NCI-H1105 treated with DMSO at 0.1 percent for 48 hours (cell line): ENCODE measurements at regions not wholly inside any gene's neighbourhood (a gene's known extent, or its start where the extent isn't known, plus 50 kb on each side); places are given as distances from the start of the nearest gene placed in this dataset.
"Not testable (repeated sequence)": the region's sequence is repeated elsewhere in the genome, so short reads cannot be mapped to it uniquely, and the experiment has no call there.

Experiments used
- DNase-seq: peaks from one replicate; lab custom pipeline; 2025; lab: John Stamatoyannopoulos, UW

DNA sequence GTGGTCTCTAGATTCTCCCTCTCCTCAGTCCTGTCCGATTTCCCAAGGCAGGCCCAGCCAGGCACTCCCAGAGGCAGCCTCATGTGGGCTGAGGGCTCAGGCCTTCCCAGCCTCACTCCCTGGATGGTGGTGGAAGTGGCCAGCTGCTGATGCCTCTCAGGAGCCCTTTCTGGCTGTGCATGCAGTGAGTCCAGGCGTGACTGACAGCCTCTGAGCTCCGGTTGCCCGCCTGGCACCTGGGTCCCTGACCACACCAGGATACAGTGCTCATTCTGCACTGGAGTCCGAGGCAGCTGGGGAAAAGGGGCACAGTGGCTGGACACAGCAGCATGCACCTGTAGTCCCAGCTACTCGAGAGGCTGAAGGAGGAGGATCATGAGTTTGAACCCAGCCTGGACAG lies 132.6 kb downstream of the CUL2 start:
- DNase-seq, result no peak

DNA sequence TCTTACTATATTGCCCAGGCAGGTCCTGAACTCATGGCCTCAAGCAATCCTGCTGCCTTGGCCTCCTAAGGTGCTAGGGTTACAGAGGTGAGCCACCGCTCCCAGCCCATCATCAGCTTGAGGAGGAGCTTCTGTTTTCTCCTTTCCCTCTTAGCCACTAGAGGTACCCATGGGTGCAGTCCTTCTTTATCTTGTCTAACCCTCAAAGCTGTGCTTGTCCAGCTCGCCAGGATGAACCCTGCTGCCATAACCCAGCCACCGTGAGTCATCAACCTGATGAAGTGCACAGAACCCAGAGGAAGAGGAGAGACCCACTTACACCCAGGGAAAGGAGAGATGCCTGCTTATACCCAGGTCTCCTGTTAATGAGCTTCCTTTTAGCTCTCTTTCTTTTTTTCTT lies 133.4 kb downstream of the CUL2 start:
- no peak for DNase-seq

DNA sequence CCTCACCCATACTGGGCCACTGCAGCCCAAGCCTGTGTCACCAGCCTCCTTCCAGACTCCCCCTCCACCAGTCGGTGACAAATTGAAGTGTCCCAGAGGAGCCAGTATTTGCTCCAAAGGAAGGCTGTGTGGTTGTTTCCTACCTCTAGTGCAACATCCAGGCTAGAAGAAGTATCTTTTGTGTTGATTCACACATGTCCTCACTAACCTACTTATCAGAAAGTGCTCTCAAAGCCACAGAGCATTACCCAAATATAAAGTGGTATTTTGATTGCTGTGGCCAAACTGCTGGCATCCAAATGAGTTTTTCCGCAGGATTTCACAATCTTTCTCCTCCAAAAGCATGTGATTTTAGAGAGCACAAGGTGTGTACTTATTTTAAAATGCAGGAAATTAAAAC lies 134.8 kb downstream of the CUL2 start:
- no peak for DNase-seq

DNA sequence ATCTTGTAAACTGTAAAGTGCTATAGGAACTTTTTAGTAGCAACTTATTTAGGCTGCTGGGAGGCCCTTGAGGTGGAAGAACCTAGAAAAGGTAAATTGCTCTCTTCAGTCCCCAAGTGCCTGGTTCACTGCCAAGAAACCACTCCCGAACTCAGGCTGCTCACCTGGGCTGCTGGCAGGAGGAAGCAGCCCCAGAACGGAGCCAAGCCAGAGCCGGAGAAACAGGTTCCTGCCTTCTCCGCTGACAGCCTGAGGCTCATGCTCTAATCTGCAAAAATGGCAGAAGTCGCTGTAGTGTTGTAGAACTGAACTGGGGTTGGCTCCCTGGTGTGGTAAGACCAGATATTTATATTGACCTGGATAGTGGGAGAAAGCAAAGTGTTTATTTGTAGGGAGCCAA lies 136.0 kb downstream of the CUL2 start:
- DNase-seq, result peak; percentile 85

DNA sequence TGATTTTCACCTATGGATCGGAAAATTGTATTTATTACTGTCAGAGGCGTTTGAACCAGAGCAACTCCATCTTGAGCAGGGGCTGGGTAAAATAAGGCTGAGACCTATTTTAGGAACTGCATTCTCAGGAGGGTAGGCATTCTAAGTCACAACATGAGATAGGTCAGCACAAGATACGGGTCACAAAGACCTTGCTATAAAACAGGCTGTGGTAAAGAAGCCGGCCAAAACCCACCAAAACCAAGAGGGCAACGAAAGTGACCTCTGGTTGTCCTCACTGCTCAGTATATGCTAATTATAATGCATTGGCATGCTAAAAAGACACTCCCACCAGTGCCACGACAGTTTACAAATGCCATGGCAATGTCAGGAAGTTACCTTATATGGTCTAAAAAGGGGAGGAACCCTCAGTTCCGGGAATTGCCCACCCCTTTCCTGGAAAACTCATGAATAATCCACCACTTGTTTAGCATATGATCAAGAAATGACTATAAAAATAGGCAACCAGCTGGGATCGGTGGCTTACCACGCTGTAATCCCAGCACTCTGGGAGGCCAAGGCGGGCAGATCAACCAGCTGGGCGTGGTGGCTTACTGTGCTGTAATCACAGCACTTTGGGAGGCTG lies 136.3 kb upstream of the PARD3 start:
- not testable (repeated sequence) for DNase-seq

DNA sequence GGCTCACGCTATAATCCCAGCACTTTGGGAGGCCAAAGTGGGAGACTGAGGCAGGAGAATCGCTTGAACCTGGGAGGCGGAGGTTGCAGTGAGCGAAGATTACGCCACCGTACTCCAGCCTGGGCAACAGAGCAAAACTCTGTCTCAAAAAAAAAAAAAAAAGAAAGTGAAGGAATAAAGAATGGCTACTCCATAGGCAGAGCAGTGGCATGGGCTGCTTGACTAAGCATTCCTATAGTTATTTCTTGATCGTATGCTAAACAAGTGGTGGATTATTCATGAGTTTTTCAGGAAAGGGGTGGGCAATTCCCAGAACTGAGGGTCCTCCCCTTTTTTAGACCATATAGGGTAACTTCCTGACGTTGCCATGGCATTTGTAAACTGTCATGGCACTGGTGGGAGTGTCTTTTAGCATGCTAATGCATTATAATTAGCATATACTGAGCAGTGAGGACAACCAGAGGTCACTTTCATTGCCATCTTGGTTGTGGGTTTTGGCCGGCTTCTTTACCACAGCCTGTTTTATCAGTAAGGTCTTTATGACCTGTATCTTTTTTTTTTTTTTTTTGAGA lies 130.9 kb upstream of the PARD3 start:
- not testable (repeated sequence) for DNase-seq

DNA sequence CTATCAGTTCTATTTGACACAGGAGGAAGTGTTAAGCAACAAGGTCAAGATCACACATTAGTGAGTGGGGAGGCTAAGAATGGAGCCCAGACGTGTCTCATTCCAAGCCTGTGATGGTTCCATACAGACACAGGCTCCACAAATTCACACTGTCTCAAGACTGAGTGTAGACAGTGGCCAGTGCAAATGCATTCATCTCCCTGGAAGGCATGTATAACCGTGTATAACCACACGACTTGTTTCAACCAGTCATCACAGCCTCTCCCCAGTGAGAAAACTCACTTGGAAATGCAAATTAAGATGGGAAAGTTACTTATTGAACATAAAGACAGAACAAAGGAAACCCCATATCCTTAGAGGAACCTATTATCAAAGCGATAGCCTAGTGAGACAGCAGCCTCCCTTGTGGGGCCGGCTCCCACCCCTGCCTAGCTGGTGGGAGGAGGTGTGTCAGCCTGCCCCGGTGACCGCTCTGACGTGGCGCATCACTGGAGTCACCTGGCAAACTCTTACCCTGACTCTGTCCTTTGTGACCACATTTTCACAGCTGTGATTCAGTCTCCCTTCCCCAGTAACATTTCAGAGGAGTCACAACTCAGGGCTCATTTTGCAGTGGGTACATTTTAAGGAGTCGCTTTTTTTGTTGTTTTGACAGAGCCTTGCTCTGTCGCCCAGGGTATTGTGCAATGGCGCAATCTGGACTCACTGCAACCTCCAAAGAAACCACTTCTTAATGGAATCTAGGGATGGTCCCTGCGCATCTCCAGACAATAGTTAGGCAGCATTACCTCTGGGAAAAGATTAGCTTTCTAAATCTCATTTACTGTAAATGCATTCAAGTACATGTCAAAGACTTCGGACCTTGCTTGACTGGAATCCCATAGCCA lies 126.6 kb upstream of the PARD3 start:
- DNase-seq, result no peak

DNA sequence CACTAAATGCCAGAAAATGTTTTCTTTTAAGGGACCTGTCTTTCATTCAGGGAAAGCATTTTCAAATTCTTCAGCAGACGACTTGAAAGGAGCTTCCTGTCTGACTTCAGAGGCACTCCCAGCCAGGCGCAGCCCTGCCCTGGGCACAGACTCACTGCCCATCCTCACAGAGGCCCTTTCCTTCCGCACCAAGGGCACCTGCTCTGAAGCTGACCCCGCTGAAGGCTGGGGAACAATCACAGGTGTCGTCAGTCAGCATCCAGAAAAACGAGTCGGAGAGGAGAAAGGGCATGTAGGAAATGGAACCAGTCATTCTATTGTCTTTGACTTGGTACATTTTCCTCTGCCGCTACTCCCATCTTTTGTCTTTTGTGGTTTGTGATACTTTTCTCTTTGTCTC lies 125.3 kb upstream of the PARD3 start:
- DNase-seq, result no peak

DNA sequence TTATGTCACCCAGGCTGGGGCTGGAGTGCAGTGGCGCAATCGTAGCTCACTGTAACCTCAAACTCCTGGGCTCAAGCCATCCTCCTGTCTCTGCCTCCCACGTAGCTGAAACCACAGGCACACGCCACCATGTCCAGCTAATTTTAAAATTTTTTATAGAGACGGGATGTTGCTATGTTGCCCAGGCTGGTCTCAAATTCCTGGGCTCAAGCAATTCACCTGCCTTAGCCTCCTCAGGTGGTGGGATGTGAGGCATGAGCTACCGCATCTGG lies 123.2 kb upstream of the PARD3 start:
- DNase-seq, result no peak

DNA sequence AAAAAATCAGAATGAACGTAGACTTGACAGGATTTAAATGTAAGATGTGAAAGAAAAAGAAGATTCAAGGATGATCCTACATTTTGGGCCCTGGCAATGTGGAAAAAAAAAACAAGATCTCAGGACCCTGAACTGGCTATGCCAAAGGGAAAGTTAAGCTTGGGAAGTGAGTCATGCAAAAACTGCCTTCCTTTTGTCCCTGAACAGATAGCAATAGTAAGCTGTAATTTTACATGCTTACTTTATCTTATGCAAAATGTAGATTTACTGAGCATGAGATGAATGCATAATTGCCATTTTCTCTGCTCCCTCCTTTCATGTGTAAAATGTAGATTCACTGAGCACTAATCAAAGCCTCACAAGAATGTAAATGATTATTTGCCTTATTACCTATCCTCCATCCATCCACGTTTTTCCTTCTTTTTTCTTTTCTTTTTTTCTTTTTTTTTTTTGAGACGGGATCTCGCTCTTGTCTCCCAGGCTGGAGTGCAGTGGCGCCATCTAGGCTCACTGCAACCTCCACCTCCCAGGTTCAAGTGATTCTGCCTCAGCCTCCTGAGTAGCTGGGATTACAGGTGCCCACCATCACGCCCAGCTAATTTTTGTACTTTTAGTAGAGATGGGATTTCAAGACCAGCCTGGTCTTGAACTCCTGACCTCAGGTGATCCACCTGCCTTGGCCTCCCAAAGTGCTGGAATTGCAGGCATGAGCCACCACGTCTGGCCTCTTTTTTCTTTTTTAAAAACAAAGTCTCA lies 122.7 kb upstream of the PARD3 start:
- DNase-seq, result not testable (repeated sequence)

DNA sequence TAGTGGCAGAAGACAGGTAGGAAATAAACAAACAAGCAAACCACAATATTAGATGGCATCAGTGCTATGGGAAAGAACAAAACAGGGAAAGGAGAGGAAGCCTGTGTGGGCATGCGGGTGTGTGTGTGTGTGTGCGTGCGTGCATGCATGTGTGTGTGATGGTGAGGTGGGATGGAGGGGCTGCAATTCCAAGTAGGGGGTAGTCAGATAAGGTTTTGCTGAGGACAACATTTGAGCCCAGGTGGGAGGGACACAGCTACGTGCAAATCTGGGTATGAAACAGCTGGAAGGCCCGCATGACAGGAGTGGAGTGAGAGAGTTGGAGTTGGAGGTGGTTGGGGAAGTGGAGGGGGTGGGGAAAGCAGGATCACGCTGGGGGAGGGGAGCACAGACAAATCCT lies 121.0 kb upstream of the PARD3 start:
- DNase-seq, result no peak

DNA sequence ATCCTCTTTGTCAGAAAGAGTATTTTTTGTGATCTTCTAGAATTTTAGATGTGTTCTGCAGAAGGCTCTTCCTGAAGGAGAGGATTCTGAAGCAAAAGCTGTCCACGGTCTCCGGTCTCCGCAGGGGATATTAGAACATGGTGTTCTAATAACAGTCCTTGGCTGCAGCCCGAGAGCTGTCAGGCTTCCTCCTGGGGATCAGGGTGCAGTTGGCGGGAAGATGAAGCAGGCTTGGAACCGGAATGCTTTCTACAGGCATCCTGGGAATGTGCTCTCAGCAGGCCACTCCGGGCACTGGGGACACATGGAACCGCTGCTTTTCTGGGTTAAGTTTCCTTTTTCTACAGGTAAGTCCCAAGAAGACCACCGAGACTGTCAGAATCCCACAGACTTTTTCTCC lies 118.6 kb upstream of the PARD3 start:
- DNase-seq, result no peak

DNA sequence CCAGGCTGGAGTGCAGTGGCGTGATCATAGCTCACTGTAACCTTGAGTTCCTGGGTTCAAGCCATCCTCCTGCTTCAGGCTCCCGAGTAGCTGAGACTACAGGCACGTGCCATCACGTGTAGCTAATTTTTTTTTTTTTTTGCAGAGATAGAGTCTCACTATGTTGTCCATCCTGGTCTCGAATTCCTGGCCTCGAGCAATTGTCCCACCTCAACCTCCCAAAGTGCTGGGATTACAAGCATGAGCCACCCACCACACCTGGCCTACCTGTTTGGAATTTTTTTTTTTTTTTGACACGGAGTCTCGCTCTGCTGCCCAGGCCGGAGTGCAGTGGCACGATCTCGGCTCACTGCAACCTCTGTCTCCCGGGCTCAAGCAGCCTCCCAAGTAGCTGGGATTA lies 117.1 kb upstream of the PARD3 start:
- no peak for DNase-seq

DNA sequence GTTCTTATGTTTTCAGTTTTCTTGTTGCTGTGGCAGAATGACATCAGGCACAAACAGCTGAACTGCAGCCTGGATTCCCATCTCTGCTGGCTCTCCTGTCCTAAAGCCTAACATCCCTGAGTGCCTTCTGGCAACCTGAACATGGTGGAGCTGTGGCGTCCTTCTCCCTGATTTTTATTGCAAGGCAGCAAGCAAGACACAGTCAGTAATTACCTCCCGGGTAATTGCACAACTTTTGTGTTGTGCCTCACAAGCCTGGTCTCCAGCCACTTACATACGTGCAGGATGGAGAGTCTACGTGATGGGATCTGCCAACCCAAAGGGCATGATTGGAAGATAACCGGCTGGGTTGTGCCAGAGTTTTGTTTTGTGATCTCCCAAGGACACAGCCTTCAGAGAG lies 116.1 kb upstream of the PARD3 start:
- DNase-seq, result no peak

DNA sequence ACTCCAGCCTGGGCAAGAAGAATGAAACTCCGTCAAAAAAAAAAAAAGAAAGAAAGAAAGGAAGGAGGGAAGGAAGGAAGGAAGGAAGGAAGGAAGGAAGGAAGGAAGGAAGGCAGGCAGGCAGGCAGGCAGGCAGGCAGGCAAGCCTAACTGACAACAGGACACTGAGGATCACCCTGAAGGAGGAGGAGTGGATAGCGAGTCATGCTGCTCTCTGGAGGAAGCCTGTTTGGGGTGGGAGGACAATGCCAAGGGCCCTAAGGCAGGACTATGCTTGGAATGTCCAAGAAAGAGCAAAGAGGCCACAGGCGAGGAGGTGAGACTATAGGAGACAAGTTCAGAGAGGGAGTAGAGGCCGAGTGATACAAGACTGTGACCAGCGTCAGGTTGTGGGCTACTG lies 107.0 kb upstream of the PARD3 start:
- no peak for DNase-seq

DNA sequence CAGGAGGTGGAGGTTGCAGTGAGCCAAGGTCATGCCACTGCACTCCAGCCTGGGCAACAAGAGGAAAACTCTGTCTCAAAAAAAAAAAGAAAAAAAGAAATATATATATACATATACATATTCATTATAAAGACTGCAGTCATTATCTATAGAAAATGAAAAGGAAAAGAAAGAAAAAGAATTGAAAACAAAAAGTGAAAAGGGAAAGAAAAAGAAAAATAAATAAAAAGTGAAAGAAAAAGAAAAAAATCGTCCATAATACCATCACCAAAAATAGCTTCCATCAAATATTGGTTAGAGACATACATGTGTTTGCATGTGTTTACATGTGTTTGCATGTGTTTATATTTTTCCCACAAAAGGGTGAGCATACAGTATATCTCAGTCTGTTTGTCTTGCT lies 105.5 kb upstream of the PARD3 start:
- DNase-seq, result no peak

DNA sequence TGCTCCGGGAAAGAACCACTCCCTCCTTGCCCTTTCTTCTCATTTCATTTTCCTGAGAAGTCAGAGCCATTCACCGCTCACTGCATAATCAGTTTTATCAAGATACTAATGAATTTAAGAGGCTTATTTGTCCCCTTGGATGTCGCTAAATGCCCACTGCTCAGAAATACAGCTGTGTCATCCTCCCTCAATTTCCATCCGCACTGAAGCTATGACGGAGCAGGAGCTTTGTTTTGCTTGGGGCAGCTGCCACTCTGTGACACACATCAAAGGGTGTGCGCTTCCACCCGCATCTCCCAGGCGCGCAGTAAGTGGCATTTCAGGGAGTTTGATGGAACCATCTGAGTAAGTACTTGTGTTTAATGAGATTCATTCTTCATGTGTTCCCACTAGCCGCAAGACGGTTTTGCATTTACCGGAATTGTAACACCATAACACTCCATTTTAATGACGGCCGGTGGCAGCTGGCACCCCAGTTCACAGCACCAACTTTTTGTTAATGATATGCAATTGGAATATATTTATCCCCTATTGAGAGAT lies 103.8 kb upstream of the PARD3 start:
- no peak for DNase-seq

DNA sequence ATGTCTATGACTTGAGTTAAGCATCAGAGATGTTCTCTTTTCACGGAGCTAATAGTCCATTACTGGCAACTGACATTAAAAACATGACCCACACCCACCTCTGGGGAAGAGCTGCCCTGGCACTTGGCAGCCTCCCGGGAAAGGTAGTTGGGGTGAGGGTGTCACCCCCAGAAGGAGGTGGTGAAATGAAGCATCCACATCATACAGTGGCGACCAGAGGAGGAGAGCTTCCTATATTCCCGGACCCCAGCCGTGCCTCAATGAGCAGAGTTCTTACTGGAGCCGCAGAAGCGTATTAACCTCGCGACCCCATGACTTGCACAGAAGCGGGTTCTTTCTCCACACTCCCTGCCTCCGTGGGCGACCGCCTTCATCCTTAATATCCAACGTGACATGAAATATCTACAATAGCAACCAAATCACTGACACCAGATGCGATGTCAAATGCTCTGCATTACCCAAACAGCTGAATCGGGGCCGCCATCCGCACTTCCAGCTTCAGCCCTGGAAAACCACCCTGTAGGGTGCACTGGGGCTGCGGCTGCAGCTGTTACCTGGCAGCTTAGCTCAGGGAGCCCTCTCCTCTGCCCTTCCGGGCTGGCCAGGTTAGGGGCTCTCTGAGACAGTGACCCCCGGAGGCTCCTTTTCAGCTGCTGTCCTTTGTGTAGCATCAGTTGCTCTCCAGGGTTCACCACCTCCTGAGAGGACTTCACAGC lies 103.1 kb upstream of the PARD3 start:
- DNase-seq, result no peak

DNA sequence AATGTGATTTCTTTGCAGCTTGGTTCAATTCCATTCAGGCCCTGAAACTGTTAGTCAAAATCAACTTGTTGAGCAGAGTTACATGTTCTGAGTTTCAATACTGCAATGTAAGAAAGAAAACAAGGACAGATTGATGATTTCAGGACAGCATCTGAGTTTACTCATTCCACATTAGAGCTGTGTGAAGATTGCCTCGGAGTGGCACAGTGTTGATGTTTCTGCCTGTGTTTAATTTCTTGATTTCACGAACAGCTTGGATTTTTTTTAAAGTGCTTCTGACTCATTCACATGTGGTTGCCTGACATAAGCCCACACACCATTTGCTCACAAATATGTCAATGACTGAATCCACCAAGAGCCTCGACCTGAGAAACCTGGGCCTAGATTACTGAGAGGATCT lies 101.2 kb upstream of the PARD3 start:
- no peak for DNase-seq

DNA sequence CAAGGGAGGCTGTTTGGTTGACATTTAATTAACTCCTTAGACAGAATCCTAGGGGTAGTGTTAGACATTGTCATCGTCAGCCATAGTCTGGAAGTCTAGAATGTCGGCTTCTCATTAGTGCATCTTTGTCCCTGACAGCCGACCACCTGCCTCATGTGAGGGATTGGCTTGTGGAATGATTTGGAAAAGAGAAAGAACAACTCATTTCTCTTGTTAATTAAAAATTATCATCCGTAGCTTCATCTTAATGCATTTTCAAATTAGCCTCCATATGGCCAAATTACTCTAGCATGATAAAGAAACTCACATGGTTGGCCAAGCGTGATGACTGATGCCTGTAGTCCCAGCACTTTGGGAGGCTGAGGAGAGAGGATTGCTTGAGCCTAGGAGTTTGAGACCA lies 97.7 kb upstream of the PARD3 start:
- DNase-seq, result no peak

DNA sequence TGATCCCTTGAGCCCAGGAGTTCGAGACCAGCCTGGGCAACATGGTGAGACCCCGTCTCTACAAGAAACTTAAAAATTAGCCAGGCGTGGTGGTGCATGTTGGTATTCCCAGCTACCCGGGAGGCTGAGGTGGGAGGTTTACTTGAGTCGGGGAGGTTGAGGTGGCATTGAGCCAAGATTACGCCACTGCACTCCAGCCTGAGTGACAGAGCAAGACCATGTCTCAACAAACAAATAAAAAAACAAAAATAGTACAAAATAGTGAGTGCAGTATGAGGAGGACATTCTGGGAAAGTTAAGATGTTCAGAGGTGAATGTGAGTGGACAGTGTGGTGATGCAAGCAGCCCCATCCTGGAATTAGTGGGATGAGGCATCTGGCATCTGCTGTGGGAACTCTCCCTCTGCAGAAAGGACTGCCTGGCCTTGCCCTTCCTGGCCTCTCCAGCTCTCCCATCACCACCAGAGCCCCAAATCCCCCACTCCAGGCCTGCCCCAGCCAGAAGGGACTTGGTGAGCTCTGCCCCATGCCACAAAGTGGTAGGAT lies 96.6 kb upstream of the PARD3 start:
- DNase-seq, result no peak

DNA sequence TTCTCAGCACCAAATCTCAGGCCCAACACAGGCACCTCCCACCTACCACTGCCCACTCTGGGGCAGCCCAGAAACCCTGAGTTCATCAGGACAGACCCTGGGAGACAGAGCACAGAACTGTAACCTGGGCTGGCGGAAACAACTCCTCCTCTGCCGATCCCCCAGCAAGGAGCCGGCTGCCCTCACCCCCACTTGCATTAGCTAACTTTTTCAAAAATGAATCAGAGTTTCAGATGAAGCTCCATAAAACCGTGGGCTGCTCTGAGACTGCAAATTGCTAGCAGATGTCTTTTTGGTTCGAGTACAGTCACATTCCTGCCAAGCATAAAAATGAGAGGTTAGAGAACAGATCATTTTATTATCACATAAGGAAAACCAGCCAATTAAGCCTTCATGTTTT lies 93.4 kb upstream of the PARD3 start:
- DNase-seq, result no peak
